ENCODE measurements at regions not wholly inside any gene's neighbourhood (a gene's known extent, or its start where the extent isn't known, plus 50 kb on each side); places are given as distances from the start of the nearest gene placed in this dataset.

DNA sequence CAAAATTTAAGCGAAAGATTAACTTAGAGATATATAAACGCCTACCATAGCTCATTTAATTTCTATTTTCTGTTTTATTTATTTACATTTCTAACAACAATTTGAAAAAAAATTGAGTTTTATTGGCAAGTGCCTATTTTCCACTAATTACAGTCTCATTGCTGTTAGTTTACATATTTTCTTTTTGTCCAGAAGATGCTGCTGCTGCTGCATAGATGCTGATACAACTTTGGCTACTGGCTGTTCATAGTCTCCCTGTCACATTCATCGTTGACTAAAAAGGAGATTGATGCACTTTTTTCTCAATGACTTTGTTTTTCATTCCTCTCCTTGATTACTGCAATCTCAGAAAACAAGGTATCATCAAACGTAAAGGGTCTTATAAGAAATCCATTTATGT lies 235.4 kb downstream of the CDH9 start:
- Histone ChIP-seq H3K36me3 (no peaks in the 10 kb centered on the region), H3K4me3 (no peak overlapping the region), H3K9me3 (no peaks in the 10 kb centered on the region), H3K27me3 (no peaks in the 10 kb centered on the region), H3K4me1 (no peaks in the 10 kb centered on the region), H3K27ac (no peak overlapping the region)
- ATAC-seq (no peak), FAIRE-seq (no peak), DNase-seq (no peak)
- TF ChIP-seq, protein P1, sequence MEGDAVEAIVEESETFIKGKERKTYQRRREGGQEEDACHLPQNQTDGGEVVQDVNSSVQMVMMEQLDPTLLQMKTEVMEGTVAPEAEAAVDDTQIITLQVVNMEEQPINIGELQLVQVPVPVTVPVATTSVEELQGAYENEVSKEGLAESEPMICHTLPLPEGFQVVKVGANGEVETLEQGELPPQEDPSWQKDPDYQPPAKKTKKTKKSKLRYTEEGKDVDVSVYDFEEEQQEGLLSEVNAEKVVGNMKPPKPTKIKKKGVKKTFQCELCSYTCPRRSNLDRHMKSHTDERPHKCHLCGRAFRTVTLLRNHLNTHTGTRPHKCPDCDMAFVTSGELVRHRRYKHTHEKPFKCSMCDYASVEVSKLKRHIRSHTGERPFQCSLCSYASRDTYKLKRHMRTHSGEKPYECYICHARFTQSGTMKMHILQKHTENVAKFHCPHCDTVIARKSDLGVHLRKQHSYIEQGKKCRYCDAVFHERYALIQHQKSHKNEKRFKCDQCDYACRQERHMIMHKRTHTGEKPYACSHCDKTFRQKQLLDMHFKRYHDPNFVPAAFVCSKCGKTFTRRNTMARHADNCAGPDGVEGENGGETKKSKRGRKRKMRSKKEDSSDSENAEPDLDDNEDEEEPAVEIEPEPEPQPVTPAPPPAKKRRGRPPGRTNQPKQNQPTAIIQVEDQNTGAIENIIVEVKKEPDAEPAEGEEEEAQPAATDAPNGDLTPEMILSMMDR (IDR thresholded peaks at IDR 0.05) = no peak
- intact Hi-C loops (cut with DNase I) = no loop called here
- 40 to 44% methylated on average over 4 of the region's 4 CpGs for WGBS, 2 donors

DNA sequence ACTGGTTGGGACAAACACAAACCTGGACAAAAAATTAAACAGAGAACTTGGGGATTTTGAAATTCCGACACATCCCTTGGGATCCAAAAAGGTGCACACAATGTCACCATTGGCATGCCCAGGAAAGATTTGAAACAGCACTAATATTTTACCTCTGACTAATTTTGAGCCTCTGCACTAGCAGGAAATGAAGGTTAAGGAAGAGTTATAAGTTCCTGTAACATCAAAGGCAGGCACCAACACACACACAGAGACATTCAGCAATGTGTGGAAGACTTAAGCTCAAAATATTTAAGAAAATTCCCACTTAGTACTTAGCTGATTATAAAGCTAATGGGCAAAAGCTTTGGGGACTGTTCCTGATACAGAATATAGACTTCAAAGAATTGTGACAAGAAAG lies 247.0 kb downstream of the CDH9 start:
- FAIRE-seq = no peak
- no peak for DNase-seq
- 63 to 75% methylated on average over 1 of the region's 1 CpG for WGBS, 2 donors
- Histone ChIP-seq H3K4me1 (no peaks in the 10 kb centered on the region), H3K27me3 (no peaks in the 10 kb centered on the region), H3K36me3 (no peaks in the 10 kb centered on the region), H3K27ac (no peak overlapping the region), H3K9me3 (no peaks in the 10 kb centered on the region), H3K4me3 (no peak overlapping the region)
- intact Hi-C loops (cut with DNase I) = no loop called here
- no peak for ATAC-seq
- TF ChIP-seq, protein P1 (IDR thresholded peaks at IDR 0.05) = no peak

DNA sequence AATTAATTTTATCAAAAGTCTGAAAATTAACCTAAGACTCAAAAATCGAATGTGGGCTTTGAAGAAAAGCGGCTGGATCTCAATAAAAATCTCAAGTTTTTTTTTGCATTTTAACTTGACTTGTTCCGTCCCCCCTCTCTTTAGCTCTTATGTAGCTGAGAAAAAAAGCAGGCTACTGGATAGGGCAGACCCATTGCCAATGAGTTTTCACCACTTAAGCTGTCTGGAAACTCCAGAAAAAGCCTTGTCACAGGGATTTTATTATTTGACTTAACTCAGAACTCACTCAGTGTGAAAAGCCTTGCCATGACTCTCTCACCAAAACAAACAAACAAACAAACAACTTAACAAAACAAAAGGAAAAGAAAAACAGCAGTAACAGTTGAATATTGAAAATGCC lies 247.4 kb downstream of the CDH9 start:
- no peak for FAIRE-seq
- H3K27ac ChIP-seq = no peak overlapping the region
- H3K4me1 ChIP-seq = no peaks in the 10 kb centered on the region
- no peak overlapping the region for H3K4me3 ChIP-seq
- no peaks in the 10 kb centered on the region for H3K9me3 ChIP-seq
- 26 to 31% methylated on average over 3 of the region's 3 CpGs for WGBS, 2 donors
- no peak for ATAC-seq
- no peak for DNase-seq
- no peaks in the 10 kb centered on the region for H3K27me3 ChIP-seq
- intact Hi-C loops (cut with DNase I) = no loop called here
- TF ChIP-seq, protein P1 (IDR thresholded peaks at IDR 0.05) = no peak
- H3K36me3 ChIP-seq = no peaks in the 10 kb centered on the region

DNA sequence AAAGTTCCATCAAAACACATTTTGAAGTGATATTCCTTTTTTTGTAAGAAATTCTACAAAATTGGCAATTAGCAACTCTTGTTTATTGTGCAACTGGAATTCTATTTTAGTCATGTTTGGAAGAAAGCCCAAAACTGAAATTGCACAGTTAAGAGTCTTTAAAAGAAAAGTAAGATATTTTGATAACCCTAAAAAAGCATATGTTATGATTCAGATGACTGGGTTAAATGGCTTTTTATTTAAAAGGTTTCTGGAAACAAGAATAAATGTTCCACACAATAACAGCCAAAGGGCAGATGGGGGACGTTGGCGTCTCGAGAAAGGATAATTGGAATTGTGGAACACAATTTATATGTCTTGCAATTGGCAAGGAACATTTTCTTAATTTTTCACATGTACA lies 275.2 kb downstream of the CDH9 start:
- H3K36me3 ChIP-seq = no peaks in the 10 kb centered on the region
- H3K4me3 ChIP-seq = no peak overlapping the region
- H3K27me3 ChIP-seq = no peaks in the 10 kb centered on the region
- no peak overlapping the region for H3K27ac ChIP-seq
- TF ChIP-seq, protein P1 (IDR thresholded peaks at IDR 0.05) = no peak
- H3K4me1 ChIP-seq = no peaks in the 10 kb centered on the region
- WGBS, 2 donors = 36 to 51% methylated on average over 3 of the region's 3 CpGs
- no peaks in the 10 kb centered on the region for H3K9me3 ChIP-seq
- FAIRE-seq (no peak), ATAC-seq (no peak), DNase-seq (no peak)
- intact Hi-C loops (cut with DNase I) = no loop called here

DNA sequence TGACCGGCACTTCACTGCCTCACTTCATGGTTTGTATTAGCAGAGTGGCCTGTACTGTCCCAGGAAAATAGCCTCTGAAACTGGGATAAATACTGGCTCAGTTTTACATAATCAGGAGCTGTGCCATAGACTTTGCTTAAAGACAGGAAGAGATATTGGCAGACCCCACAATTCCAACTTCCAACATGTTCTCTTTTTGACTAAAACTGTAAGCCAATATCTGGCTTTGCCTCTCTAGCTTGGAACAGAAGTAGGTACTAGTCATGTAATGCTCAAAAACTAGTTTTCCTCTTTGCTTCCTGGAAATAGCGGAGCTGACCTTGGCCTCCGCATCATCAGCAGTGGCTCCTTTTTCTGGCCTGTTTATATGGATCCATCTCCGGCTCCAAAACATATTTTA lies 276.9 kb downstream of the CDH9 start:
- Histone ChIP-seq H3K36me3 (no peaks in the 10 kb centered on the region), H3K27me3 (no peaks in the 10 kb centered on the region), H3K4me3 (no peak overlapping the region), H3K4me1 (no peaks in the 10 kb centered on the region), H3K9me3 (no peaks in the 10 kb centered on the region), H3K27ac (no peak overlapping the region)
- 73 to 85% methylated on average over 4 of the region's 4 CpGs for WGBS, 2 donors
- DNase-seq = no peak
- no peak for FAIRE-seq
- ATAC-seq = no peak
- intact Hi-C loops (cut with DNase I) = no loop called here
- TF ChIP-seq, protein P1 (IDR thresholded peaks at IDR 0.05) = no peak

Measured in pancreas (tissue), 10 donors.